RWPE2 (cell line): ENCODE measurements at regions not wholly inside any gene's neighbourhood (a gene's known extent, or its start where the extent isn't known, plus 50 kb on each side); places are given as distances from the start of the nearest gene placed in this dataset.

Experiments used
- ATAC-seq: fragments of 200-7000 bp; cut with Tn5 transposase; 3 replicates; pipeline ENCODE4 v1.9.1; 2021; ENCODE audit warnings: low read depth
- DNase-seq: peaks from one replicate; pipeline ENCODE4 v3.0.0-alpha.2; 2020; ENCODE audit warnings: low spot score
- H3K27ac ChIP-seq: fragments of 450-650 bp; 2 replicates; pipeline ENCODE4 v1.5.1; 2017; ENCODE audit warnings: mild to moderate bottlenecking; ENCODE audit not compliant: poor library complexity, severe bottlenecking
- H3K27me3 ChIP-seq: fragments of 250-450 bp; sonication (Bioruptor Pico); 2 replicates; pipeline ENCODE4 v1.5.1; 2021; ENCODE audit warnings: mild to moderate bottlenecking, moderate library complexity; ENCODE audit not compliant: insufficient read depth, poor library complexity, severe bottlenecking
- H3K36me3 ChIP-seq: fragments of 250-450 bp; sonication (Bioruptor Pico); 2 replicates; pipeline ENCODE4 v1.5.1; 2020; ENCODE audit warnings: low read depth, mild to moderate bottlenecking, moderate library complexity
- H3K4me1 ChIP-seq: fragments of 250-450 bp; sonication (Bioruptor Pico); 2 replicates; pipeline ENCODE4 v1.5.1; 2021; ENCODE audit warnings: mild to moderate bottlenecking, moderate library complexity; ENCODE audit not compliant: insufficient read depth, poor library complexity, severe bottlenecking
- H3K4me3 ChIP-seq: fragments of 250-450 bp; sonication (Bioruptor Pico); 2 replicates; pipeline ENCODE4 v1.5.1; 2021; ENCODE audit warnings: mild to moderate bottlenecking, moderate library complexity; ENCODE audit not compliant: severe bottlenecking
- H3K9me3 ChIP-seq: fragments of 250-450 bp; sonication (Bioruptor Pico); 2 replicates; pipeline ENCODE4 v1.5.1; 2021; ENCODE audit warnings: mild to moderate bottlenecking, moderate library complexity; ENCODE audit not compliant: severe bottlenecking
- TF ChIP-seq, protein P1 (sequence below): fragments of 450-650 bp; IDR thresholded peaks from one replicate; pipeline ENCODE4 v1.5.1; 2017; ENCODE audit warnings: mild to moderate bottlenecking, moderate library complexity; ENCODE audit not compliant: poor library complexity, severe bottlenecking

DNA sequence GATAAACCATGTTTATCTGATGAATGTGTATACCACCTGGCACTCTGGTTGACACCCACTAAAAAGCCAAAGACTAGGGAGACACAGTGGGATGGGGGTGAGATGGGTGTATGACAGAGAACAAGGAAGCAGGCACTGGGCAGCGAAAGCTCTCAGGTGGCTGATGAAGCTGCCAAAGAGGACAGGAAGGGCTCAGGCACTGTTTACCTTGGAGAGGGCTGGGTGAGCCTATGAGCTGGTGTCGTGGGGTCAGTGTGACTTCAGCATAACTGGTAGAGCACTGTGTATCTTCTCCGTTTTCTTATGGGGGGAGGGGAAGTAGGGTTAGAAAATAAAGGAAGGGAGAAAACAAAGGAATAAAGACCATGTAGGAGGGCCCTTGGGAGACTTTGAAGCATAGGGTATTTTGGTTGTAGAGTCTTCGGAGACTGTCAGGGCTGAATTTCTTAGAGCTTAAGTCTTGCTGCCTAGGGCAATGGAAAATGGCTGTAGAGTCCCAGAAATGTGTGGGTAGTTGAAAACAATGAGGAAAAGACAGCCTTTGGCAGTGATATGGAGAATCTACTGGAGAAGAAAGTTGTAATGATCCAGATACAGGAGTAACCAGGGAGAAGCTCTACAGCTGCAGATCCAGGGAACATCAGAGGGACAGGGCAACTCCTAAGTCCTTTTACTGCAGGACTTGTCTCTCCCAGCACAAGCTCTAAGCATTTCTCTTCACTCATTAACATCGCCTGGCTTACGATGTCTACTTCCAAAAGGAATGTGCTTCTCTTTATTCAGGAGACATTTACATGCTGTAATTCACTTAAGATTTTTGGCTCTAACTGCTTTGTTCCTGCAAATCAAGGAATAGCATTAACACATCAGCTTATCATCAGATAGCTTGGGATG is 120.0 kb downstream of the AQP4 start:
- TF ChIP-seq, protein P1, sequence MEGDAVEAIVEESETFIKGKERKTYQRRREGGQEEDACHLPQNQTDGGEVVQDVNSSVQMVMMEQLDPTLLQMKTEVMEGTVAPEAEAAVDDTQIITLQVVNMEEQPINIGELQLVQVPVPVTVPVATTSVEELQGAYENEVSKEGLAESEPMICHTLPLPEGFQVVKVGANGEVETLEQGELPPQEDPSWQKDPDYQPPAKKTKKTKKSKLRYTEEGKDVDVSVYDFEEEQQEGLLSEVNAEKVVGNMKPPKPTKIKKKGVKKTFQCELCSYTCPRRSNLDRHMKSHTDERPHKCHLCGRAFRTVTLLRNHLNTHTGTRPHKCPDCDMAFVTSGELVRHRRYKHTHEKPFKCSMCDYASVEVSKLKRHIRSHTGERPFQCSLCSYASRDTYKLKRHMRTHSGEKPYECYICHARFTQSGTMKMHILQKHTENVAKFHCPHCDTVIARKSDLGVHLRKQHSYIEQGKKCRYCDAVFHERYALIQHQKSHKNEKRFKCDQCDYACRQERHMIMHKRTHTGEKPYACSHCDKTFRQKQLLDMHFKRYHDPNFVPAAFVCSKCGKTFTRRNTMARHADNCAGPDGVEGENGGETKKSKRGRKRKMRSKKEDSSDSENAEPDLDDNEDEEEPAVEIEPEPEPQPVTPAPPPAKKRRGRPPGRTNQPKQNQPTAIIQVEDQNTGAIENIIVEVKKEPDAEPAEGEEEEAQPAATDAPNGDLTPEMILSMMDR: no peak
- H3K36me3 ChIP-seq: no peaks in the 10 kb centered on the region
- H3K9me3 ChIP-seq: no peaks in the 10 kb centered on the region
- H3K27ac ChIP-seq: peak overlapping the region; percentile 53
- DNase-seq (no peak), ATAC-seq (no peak)
- no peak overlapping the region for H3K4me3 ChIP-seq
- H3K27me3 ChIP-seq: no peaks in the 10 kb centered on the region
- peaks cover 17% of the 10 kb centered on the region for H3K4me1 ChIP-seq

DNA sequence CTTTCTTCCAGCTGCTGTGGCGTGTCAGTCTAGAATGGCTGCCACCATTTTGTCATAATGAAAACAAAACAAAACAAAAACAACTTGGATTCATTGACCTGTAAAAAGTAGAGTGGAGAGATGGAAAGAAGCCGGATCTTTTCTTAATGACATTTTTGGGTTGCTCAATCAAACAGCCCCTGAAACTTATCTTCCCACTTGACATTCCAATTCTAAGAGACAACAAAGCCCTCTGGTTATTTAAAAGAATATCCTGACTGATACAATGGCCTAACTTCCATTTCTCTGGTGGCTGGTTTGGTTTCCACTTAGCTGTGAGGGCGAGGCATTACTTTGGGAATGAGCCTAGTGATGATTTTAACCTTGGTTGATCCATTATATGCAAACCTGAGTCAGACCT is 123.7 kb downstream of the AQP4 start:
- Histone ChIP-seq H3K9me3 (no peaks in the 10 kb centered on the region), H3K4me3 (no peak overlapping the region), H3K27ac (no peak overlapping the region), H3K27me3 (no peaks in the 10 kb centered on the region), H3K4me1 (peaks cover 11% of the 10 kb centered on the region), H3K36me3 (no peaks in the 10 kb centered on the region)
- ATAC-seq: no peak
- no peak for DNase-seq
- TF ChIP-seq, protein P1: no peak

DNA sequence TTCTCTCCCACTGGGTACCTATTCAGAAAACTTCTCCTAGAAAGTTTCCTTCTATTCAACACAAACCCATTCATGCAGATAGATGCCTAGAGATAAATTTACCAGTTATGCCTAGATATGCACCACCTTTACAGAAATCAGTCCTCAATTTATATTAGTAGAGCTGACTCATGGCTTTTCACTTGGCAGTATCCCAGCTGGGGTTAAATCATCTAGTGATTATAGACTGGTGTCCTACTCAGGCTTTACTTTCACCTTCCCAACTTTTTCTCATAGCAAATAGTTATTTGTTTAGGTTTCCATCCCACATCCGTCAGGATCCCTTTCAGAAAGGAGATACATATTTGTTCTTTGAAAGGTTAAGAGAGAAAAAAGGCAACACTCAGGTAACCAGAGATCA is 124.5 kb downstream of the AQP4 start:
- no peak overlapping the region for H3K27ac ChIP-seq

DNA sequence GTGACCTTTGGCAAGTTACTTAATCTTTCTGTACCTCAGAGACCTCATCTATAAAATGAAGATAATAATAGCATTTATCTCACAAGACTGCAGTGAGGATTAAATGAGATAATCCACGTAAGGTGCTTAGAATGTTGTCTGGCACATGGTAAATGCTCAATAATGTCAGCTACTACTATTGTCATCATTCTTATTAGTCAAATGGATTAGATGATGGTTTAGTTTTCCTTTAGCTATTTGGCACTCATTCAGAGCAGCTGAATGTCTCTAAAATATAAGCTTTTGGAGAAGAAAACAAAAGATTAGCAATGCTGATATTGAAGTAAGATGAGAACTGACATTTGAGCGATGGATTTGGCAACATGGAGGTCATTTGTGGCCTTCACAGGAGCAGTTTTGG is 125.1 kb downstream of the AQP4 start:
- ATAC-seq: no peak
- no peaks in the 10 kb centered on the region for H3K9me3 ChIP-seq
- H3K36me3 ChIP-seq: no peaks in the 10 kb centered on the region
- H3K4me3 ChIP-seq: no peak overlapping the region
- TF ChIP-seq, protein P1: no peak
- DNase-seq: no peak
- H3K4me1 ChIP-seq: no peaks in the 10 kb centered on the region
- H3K27me3 ChIP-seq: no peaks in the 10 kb centered on the region
- no peak overlapping the region for H3K27ac ChIP-seq

More for the DNA sequence above, 124.5 kb downstream of the AQP4 start:
- DNase-seq: no peak
- no peaks in the 10 kb centered on the region for H3K27me3 ChIP-seq
- no peaks in the 10 kb centered on the region for H3K9me3 ChIP-seq
- H3K36me3 ChIP-seq: no peaks in the 10 kb centered on the region
- peaks cover 4% of the 10 kb centered on the region for H3K4me1 ChIP-seq
- TF ChIP-seq, protein P1: no peak
- ATAC-seq: no peak
- no peak overlapping the region for H3K4me3 ChIP-seq

DNA sequence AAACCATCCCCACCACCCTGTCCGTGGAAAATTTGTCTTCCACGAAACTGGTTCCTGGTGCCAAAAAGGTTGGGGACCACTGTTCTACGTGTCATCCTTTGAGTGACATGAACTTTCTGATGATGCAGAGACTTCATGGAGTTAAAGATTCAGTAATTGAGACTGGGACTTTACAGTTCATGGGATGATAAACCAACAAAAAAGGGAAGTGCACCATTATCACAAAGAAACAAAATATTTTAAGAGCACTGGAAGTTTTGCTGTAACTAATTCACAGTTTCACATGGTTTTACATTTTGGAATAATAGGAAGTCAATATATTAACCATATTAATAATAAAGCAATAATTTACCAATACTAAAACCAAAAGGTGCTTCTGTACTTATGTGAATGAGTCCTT is 126.8 kb downstream of the AQP4 start:
- DNase-seq: no peak
- TF ChIP-seq, protein P1: no peak
- no peaks in the 10 kb centered on the region for H3K4me1 ChIP-seq
- no peak for ATAC-seq
- no peak overlapping the region for H3K27ac ChIP-seq
- H3K9me3 ChIP-seq: no peaks in the 10 kb centered on the region
- no peaks in the 10 kb centered on the region for H3K36me3 ChIP-seq
- H3K4me3 ChIP-seq: no peak overlapping the region
- H3K27me3 ChIP-seq: no peaks in the 10 kb centered on the region
